H1 (cell line): ENCODE measurements at regions not wholly inside any gene's neighbourhood (a gene's known extent, or its start where the extent isn't known, plus 50 kb on each side); places are given as distances from the start of the nearest gene placed in this dataset.

Experiments used
- CTCF ChIA-PET: fragments of 300-600 bp; sonication (Branson Sonifier 250); formaldehyde crosslinking; loops from one replicate; lab custom pipeline; 2021; ENCODE audit not compliant: partially characterized antibody; lab: Charles Lee
- POLR2A ChIA-PET: fragments of 300-600 bp; sonication (Branson Sonifier 250); formaldehyde crosslinking; loops from one replicate; lab custom pipeline; 2021; ENCODE audit warnings: inconsistent platforms; ENCODE audit not compliant: partially characterized antibody; lab: Charles Lee
- DNase-seq, 2 experiments: peaks; one replicate each; pipeline versions ENCODE4 v3.0.0 to v3.0.0-alpha.2; 2010 to 2022; ENCODE audit warnings: low spot score in 2 of 2, low read depth in 1 of 2, mixed read lengths in 1 of 2
- FAIRE-seq: peaks from 2 replicates; lab custom pipeline; 2011; peaks lifted over from hg19 to GRCh38; lab: Jason Lieb, UNC
- H2AFZ ChIP-seq: 2 replicates; pipeline ENCODE4 v1.8.1; 2012; ENCODE audit warnings: low read length, inconsistent platforms
- H2AK5ac ChIP-seq: 2 replicates; pipeline ENCODE4 v1.6.1; 2013; ENCODE audit warnings: low read depth, low read length
- H2BK120ac ChIP-seq: replicated peaks from 2 replicates; pipeline ENCODE3; 2013; ENCODE audit warnings: low read depth, low read length, inconsistent platforms
- H2BK12ac ChIP-seq: 2 replicates; pipeline ENCODE4 v1.6.1; 2013; ENCODE audit warnings: low read depth, low read length
- H2BK15ac ChIP-seq: 2 replicates; pipeline ENCODE4 v1.6.1; 2013; ENCODE audit warnings: low read length
- H2BK20ac ChIP-seq: 2 replicates; pipeline ENCODE4 v1.6.1; 2013; ENCODE audit warnings: low read length
- H2BK5ac ChIP-seq: 2 replicates; pipeline ENCODE4 v1.6.1; 2013; ENCODE audit warnings: low read depth, low read length
- H3K14ac ChIP-seq: 2 replicates; pipeline ENCODE4 v1.6.1; 2013; ENCODE audit warnings: inconsistent platforms; ENCODE audit not compliant: insufficient read length
- H3K18ac ChIP-seq: 2 replicates; pipeline ENCODE4 v1.6.1; 2013; ENCODE audit warnings: low read length; ENCODE audit errors: extremely low read depth
- H3K23ac ChIP-seq: 2 replicates; pipeline ENCODE4 v1.6.1; 2013; ENCODE audit warnings: inconsistent platforms; ENCODE audit not compliant: insufficient read length
- H3K23me2 ChIP-seq: 2 replicates; pipeline ENCODE4 v1.6.1; 2013; ENCODE audit warnings: low read depth, low read length
- H3K27ac ChIP-seq: 2 replicates; pipeline ENCODE4 v1.6.1; 2011; ENCODE audit warnings: low read depth, low read length, inconsistent platforms
- H3K27me3 ChIP-seq, 4 experiments: replicated peaks in 1 of 4; 1 replicate in 1 of 4; 2 replicates in 3 of 4; pipeline versions ENCODE4 v1.6.1 to v1.8.1; 2011 to 2013; ENCODE audit warnings: low read length in 3 of 4, mild to moderate bottlenecking in 3 of 4, inconsistent platforms in 2 of 4, mixed read lengths in 2 of 4, moderate library complexity in 1 of 4; ENCODE audit not compliant: control insufficient read depth in 3 of 4, insufficient read depth in 3 of 4; ENCODE audit errors: extremely low read depth in 1 of 4
- H3K36me3 ChIP-seq, 4 experiments: 2 replicates each; pipeline versions ENCODE4 v1.6.1 to v1.8.1; 2011 to 2013; ENCODE audit warnings: mild to moderate bottlenecking in 4 of 4, low read length in 3 of 4, moderate library complexity in 2 of 4, control low read depth in 1 of 4, inconsistent platforms in 1 of 4; ENCODE audit not compliant: insufficient read depth in 4 of 4, control insufficient read depth in 2 of 4
- H3K4ac ChIP-seq: replicated peaks from 2 replicates; pipeline ENCODE3; 2013; ENCODE audit warnings: low read length, low read depth, mixed read lengths, inconsistent platforms; ENCODE audit not compliant: insufficient read length
- H3K4me1 ChIP-seq, 4 experiments: replicated peaks in 1 of 4; 1 replicate in 1 of 4; 2 replicates in 3 of 4; pipeline versions ENCODE4 v1.6.1 to v1.8.1; 2011 to 2013; ENCODE audit warnings: low read length in 3 of 4, inconsistent platforms in 2 of 4, mixed read lengths in 1 of 4; ENCODE audit not compliant: insufficient read depth in 4 of 4, control insufficient read depth in 3 of 4
- H3K4me2 ChIP-seq, 2 experiments: 2 replicates each; pipeline versions ENCODE4 v1.6.1 to v1.8.1; 2011 to 2013; ENCODE audit warnings: low read depth in 2 of 2, low read length in 2 of 2, control low read depth in 1 of 2, inconsistent platforms in 1 of 2, mild to moderate bottlenecking in 1 of 2; ENCODE audit not compliant: insufficient read depth in 1 of 2
- H3K4me3 ChIP-seq, 4 experiments: fragments of 200-600, 300-600 bp in 1 of 4; sonication (generic), shearing (Covaris generic), sonication (Bioruptor Twin) in 1 of 4; 2 replicates each; pipeline versions ENCODE4 v1.5.1 to v1.8.1; 2011 to 2016; ENCODE audit warnings: low read length in 4 of 4, low read depth in 3 of 4, control low read depth in 2 of 4, inconsistent platforms in 2 of 4, mild to moderate bottlenecking in 2 of 4, mixed read lengths in 1 of 4, moderate library complexity in 1 of 4; ENCODE audit not compliant: insufficient read depth in 2 of 4; ENCODE audit errors: extremely low read depth in 1 of 4
- H3K56ac ChIP-seq: replicated peaks from 2 replicates; pipeline ENCODE3; 2013; ENCODE audit warnings: low read depth, mild to moderate bottlenecking, mixed read lengths, low read length, inconsistent platforms; ENCODE audit not compliant: insufficient read length
- H3K79me1 ChIP-seq: 2 replicates; pipeline ENCODE4 v1.6.1; 2013; ENCODE audit warnings: low read depth, low read length, control low read depth
- H3K79me2 ChIP-seq, 2 experiments: 2 replicates each; pipeline versions ENCODE4 v1.6.1 to v1.8.1; 2012 to 2013; ENCODE audit warnings: low read length in 2 of 2, mild to moderate bottlenecking in 2 of 2, inconsistent platforms in 1 of 2; ENCODE audit not compliant: insufficient read depth in 2 of 2, control insufficient read depth in 1 of 2
- H3K9ac ChIP-seq, 4 experiments: replicated peaks in 1 of 4; 1 replicate in 1 of 4; 2 replicates in 3 of 4; pipeline versions ENCODE4 v1.6.1 to v1.8.1; 2011 to 2013; ENCODE audit warnings: low read depth in 3 of 4, low read length in 3 of 4, control low read depth in 2 of 4, mild to moderate bottlenecking in 2 of 4, moderate library complexity in 2 of 4, inconsistent platforms in 1 of 4; ENCODE audit errors: extremely low read depth in 1 of 4
- H3K9me3 ChIP-seq, 2 experiments: 2 replicates each; pipeline versions ENCODE4 v1.6.1 to v1.8.1; 2012 to 2013; ENCODE audit warnings: mild to moderate bottlenecking in 2 of 2, moderate library complexity in 2 of 2, control low read depth in 1 of 2, inconsistent platforms in 1 of 2, low read depth in 1 of 2, low read length in 1 of 2, mixed read lengths in 1 of 2; ENCODE audit not compliant: insufficient read depth in 2 of 2
- H4K20me1 ChIP-seq, 2 experiments: replicated peaks in 1 of 2; 2 replicates each; pipeline versions ENCODE3 to v1.8.1; 2011 to 2013; ENCODE audit warnings: inconsistent platforms in 2 of 2, low read length in 2 of 2, mild to moderate bottlenecking in 1 of 2; ENCODE audit not compliant: insufficient read depth in 2 of 2, control insufficient read depth in 1 of 2
- H4K5ac ChIP-seq: 2 replicates; pipeline ENCODE4 v1.6.1; 2013; ENCODE audit warnings: low read length, low read depth, mixed read lengths, inconsistent platforms; ENCODE audit not compliant: insufficient read length
- H4K8ac ChIP-seq: 2 replicates; pipeline ENCODE4 v1.8.0; 2013; ENCODE audit warnings: mild to moderate bottlenecking, moderate library complexity, low read length, inconsistent platforms; ENCODE audit not compliant: insufficient read depth; ENCODE audit errors: extremely low read depth
- H4K91ac ChIP-seq: replicated peaks from 2 replicates; pipeline ENCODE3; 2013; ENCODE audit warnings: low read length, mixed read lengths, inconsistent platforms; ENCODE audit not compliant: insufficient read length
- ATF2 ChIP-seq: IDR thresholded peaks from 2 replicates; pipeline ENCODE4 v1.6.1; 2012; ENCODE audit warnings: low read length, inconsistent platforms
- CTBP2 ChIP-seq: IDR thresholded peaks from 2 replicates; pipeline ENCODE4 v1.7.0; 2011; ENCODE audit warnings: borderline replicate concordance, mild to moderate bottlenecking, moderate library complexity, mixed read lengths, low read length; ENCODE audit not compliant: insufficient read depth, insufficient read length
- WGBS, 2 experiments: shearing (Covaris generic) in 1 of 2; methylation state at CpG; one replicate each; pipeline versions ENCODE4 v1.1.6 to v1.1.7; 2013 to 2015; ENCODE audit warnings: low lambda C conversion rate in 2 of 2, mixed read lengths in 2 of 2, inconsistent platforms in 1 of 2, low coverage in 1 of 2, missing lambda C conversion rate in 1 of 2; ENCODE audit not compliant: insufficient replicate concordance in 2 of 2, insufficient coverage in 1 of 2, insufficient read length in 1 of 2; ENCODE audit errors: extremely low coverage in 1 of 2, missing lambda C conversion rate in 1 of 2; 5-methylcytosine and 5-hydroxymethylcytosine counted together

GRCh38 chr11:29553990-29554389 lies 462.8 kb downstream of the KCNA4 start:
- no peak overlapping the region for H4K5ac ChIP-seq
- H3K27me3 ChIP-seq: no peaks in the 10 kb centered on the region
- H2BK120ac ChIP-seq: no peak overlapping the region
- H3K79me1 ChIP-seq: no peaks in the 10 kb centered on the region
- H3K4me2 ChIP-seq: no peak overlapping the region
- no peak overlapping the region for H3K9ac ChIP-seq
- H2BK12ac ChIP-seq: no peak overlapping the region
- no peaks in the 10 kb centered on the region for H3K4me1 ChIP-seq
- no peak overlapping the region for H3K4me3 ChIP-seq
- H3K56ac ChIP-seq: no peak overlapping the region
- H3K36me3 ChIP-seq: no peaks in the 10 kb centered on the region
- no peak overlapping the region for H3K27ac ChIP-seq
- DNase-seq (no peak), FAIRE-seq (no peak)
- 74% methylated on average over 1 of the region's 1 CpG; no CpG with 5 or more reads in 1 of the 2 experiments for WGBS, 2 experiments
- no peak overlapping the region for H3K14ac ChIP-seq
- no peaks in the 10 kb centered on the region for H3K23me2 ChIP-seq
- CTCF ChIA-PET: interaction anchor here (1.0 to 1.5 kb wide), 2 partner anchors 10 to 27 kb away, joined by 3 read pairs; no protein-coding TSS in a partner anchor
- H2BK20ac ChIP-seq: no peak overlapping the region
- no peaks in the 10 kb centered on the region for H3K79me2 ChIP-seq
- no peak overlapping the region for H2BK5ac ChIP-seq
- H2BK15ac ChIP-seq: no peak overlapping the region
- H2AFZ ChIP-seq: no peak overlapping the region
- POLR2A ChIA-PET: no interaction called here
- H3K9me3 ChIP-seq: no peaks in the 10 kb centered on the region
- no peak overlapping the region for H4K91ac ChIP-seq
- TF ChIP-seq CTBP2: no peak
- no peak for TF ChIP-seq ATF2
- H4K20me1 ChIP-seq: no peaks in the 10 kb centered on the region
- H3K18ac ChIP-seq: no peak overlapping the region
- H4K8ac ChIP-seq: no peak overlapping the region
- no peak overlapping the region for H3K4ac ChIP-seq
- no peak overlapping the region for H2AK5ac ChIP-seq
- no peak overlapping the region for H3K23ac ChIP-seq
